GM13977 (cell line): ENCODE measurements at regions not wholly inside any gene's neighbourhood (a gene's known extent, or its start where the extent isn't known, plus 50 kb on each side); places are given as distances from the start of the nearest gene placed in this dataset.

Source experiments
- DNase-seq: peaks from one replicate; pipeline ENCODE4 v3.0.0; 2012; ENCODE audit warnings: low spot score
- CTCF ChIP-seq: IDR thresholded peaks from 2 replicates; pipeline ENCODE4 v1.5.1; 2012; ENCODE audit warnings: mild to moderate bottlenecking, control low read depth; ENCODE audit not compliant: insufficient read depth; ENCODE audit errors: extremely low read depth, missing control alignments
- in situ Hi-C: fragments of 300-500 bp; cut with MboI; formaldehyde crosslinking; loops from one replicate; pipeline ENCODE4 v1.12.0; 2022; ENCODE audit warnings: low sequenced_read_pairs, low pct_unique_long_range_greater_than_20kb, mixed read lengths, inconsistent platforms; ENCODE audit not compliant: unreplicated experiment

- in situ Hi-C loops = no loop called here
- DNase-seq = no peak
Measured at GRCh38 chr21:34022627-34023335, 50.6 kb upstream of the MRPS6 start.

DNA sequence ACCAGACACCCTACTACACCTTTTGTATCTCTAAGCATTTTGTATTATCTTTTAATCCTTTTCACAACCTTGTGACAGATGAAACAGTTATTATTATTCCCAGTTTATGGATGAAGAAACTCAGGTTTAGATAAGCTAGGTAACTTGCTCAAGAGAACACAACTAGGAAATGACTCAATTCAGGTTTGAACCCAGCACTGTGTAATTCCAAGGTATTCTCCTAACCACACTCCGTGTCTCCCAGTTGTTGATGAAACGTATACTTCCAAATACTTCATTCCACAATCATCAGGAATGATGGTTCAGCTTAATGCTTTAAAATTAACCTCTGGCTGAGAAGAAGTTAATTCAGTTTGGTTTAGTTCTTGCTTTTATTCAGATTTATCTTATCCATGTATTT lies 51.7 kb upstream of the MRPS6 start:
- no peak for TF ChIP-seq CTCF
- in situ Hi-C loops = no loop called here
- DNase-seq = no peak

More at GRCh38 chr21:34022627-34023335, 50.6 kb upstream of the MRPS6 start:
- TF ChIP-seq CTCF = no peak

DNA sequence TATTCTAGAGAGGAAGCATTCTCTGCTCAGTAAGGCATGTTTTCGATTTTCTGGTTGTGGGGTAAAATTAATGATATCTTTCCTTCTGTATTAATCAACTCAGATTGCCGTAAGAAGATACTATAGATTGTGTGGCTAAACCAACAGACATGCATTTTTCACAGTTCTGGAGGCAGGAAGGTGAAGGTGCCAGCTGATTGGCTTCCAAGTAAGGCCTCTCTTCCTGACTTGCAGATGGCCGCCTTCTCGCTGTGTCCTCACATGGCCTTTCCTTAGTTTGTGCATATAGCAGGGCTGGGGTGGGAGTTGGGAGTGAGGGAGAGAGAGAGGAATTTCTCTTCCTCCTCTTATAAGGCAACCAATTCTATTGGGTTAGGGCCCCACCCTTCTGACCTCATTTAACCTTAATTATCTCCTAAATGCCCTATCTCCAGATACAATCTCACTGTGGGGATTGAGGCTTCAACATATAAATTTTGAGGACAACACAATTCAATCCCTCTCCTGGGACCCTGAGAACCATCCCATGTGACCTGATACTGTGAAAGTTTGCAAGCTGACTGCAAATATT lies 52.3 kb upstream of the MRPS6 start:
- no peak for TF ChIP-seq CTCF
- in situ Hi-C loops = no loop called here
- DNase-seq = no peak

DNA sequence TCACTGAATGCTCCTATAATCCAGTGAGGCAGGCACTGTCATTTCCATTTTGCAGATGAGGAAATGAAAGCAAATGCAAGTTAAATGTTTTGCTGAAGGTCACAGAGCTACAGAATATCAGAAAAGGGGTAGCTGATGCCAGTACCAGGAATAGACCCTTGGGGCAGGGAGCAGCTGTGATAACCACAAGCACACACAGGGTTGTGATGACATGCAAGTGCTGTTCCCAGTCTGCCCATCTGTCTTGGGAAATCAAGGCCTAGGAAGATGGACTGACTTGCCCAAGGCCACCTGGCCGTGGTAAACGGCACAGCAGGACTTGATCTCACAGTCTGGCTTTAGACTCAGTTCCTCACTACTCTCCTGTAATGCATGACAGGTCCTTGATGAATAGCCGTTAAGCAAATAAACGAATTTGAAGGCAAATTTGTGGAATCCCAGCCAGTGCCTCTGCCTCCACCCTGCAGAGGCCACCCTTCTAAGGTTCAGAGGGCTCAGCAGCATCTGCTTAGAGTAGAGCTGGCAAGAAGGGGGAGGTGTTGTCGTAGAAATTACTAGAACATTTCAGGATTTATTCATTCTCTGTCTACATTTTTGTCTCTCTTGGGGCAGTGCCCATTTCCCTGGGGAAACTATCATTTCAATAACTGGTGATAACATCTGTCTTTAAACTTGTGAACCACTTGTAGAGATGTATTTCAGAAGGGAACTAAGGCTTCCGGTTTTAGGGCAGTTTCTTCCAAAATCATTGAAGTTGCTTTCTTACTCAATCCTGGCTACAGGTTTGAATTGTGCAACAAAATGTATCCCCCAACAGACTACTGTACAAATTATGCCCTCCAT lies 53.2 kb upstream of the MRPS6 start:
- peak; percentile 19 for DNase-seq
- no peak for TF ChIP-seq CTCF
- in situ Hi-C loops = no loop called here

- no peak for DNase-seq
- no peak for TF ChIP-seq CTCF
- in situ Hi-C loops = no loop called here
Measured at GRCh38 chr21:34019402-34019801, 54.0 kb upstream of the MRPS6 start.

DNA sequence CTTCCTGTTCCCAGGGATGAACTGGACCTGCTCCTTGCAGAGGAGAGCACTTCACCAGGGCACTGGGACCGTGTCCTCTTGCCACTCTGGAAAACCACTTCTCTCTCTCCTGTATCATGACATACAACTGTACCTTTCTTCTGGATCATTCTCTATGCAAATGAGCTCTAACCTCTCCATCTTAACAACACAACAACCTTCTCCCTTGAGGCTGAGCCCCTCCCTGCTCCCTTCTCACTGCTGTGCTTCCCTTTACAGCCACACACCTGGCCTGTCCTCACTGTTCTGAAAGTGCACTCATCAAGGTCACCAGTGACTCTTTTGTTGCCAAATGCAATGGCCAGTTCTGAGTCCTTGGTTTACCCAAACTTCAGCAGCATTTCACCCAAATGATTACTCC lies 54.5 kb upstream of the MRPS6 start:
- DNase-seq = no peak

More for the DNA sequence above, 54.5 kb upstream of the MRPS6 start:
- in situ Hi-C loops = no loop called here
- no peak for TF ChIP-seq CTCF
